IPS DF 4.7 (cell line): ENCODE measurements at regions not wholly inside any gene's neighbourhood (a gene's known extent, or its start where the extent isn't known, plus 50 kb on each side); places are given as distances from the start of the nearest gene placed in this dataset.

Experiments
- DNase-seq: peaks from one replicate; pipeline ENCODE4 v3.0.0-alpha.2; 2013; ENCODE audit warnings: low spot score; ENCODE audit errors: extremely low read depth

GRCh38 chr15:62962101-62962995 is 80.2 kb upstream of the TPM1 start:
- no peak for DNase-seq

GRCh38 chr15:62964251-62964650 is 78.3 kb upstream of the TPM1 start:
- no peak for DNase-seq

- DNase-seq = no peak
These were observed 76.1 kb upstream of the TPM1 start for GRCh38 chr15:62966294-62967078.

GRCh38 chr15:62968699-62969098 is 73.8 kb upstream of the TPM1 start:
- no peak for DNase-seq

GRCh38 chr15:62969442-62970089 is 73.0 kb upstream of the TPM1 start:
- DNase-seq = no peak

- DNase-seq = no peak
These were observed 69.7 kb upstream of the TPM1 start for GRCh38 chr15:62972814-62973213.

- DNase-seq = no peak
These were observed 67.0 kb upstream of the TPM1 start for GRCh38 chr15:62975515-62975914.

- DNase-seq = no peak
These were observed 66.2 kb upstream of the TPM1 start for GRCh38 chr15:62976301-62976881.

- no peak for DNase-seq
These were observed 64.4 kb upstream of the TPM1 start for GRCh38 chr15:62977952-62978811.

- DNase-seq = no peak
These were observed 63.3 kb upstream of the TPM1 start for GRCh38 chr15:62979252-62979651.

GRCh38 chr15:62981071-62981470 is 61.5 kb upstream of the TPM1 start:
- DNase-seq = no peak

- DNase-seq = no peak
These were observed 58.6 kb upstream of the TPM1 start for GRCh38 chr15:62983956-62984355.

GRCh38 chr15:62985768-62986167 is 56.8 kb upstream of the TPM1 start:
- no peak for DNase-seq

- no peak for DNase-seq
These were observed 55.6 kb upstream of the TPM1 start for GRCh38 chr15:62986948-62987347.

GRCh38 chr15:62988701-62989100 is 53.8 kb upstream of the TPM1 start:
- no peak for DNase-seq

- DNase-seq = no peak
These were observed 53.0 kb upstream of the TPM1 start for GRCh38 chr15:62989366-62990055.

GRCh38 chr15:62991698-62992097 is 50.8 kb upstream of the TPM1 start:
- no peak for DNase-seq

- no peak for DNase-seq
These were observed 50.2 kb upstream of the TPM1 start for GRCh38 chr15:62992302-62992701.
